Stromal cell of bone marrow (primary cell): ENCODE measurements at regions not wholly inside any gene's neighbourhood (a gene's known extent, or its start where the extent isn't known, plus 50 kb on each side); places are given as distances from the start of the nearest gene placed in this dataset.
A peak's percentile ranks its signal among the peaks of the same experiment; 100 is the strongest.

ENCODE experiments used
- DNase-seq: peaks from one replicate; pipeline ENCODE4 v3.0.0-alpha.2; 2012; ENCODE audit warnings: low read depth

GRCh38 chr6:125544819-125545218, 204.6 kb upstream of the HEY2 start:
- no peak for DNase-seq

GRCh38 chr6:125546841-125547251, 202.6 kb upstream of the HEY2 start:
- DNase-seq = peak; percentile 16

DNA sequence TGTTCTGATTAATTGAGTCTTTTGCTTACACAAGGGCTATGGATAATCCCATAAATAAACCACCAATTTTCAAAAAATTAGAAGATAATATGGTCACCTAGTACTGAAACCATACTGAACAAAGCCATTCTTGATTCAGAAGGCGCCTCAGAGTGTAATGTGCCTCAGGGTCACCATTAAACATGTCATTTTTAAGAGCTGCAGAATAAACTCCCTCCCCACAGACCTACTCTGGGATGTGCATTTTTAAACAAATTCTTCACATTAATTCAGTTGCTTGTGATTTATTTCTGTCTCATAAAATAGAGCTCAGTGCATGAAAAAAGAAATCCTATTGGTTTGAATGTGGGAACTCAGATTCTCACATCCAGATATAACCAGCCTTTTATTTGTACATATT, 202.1 kb upstream of the HEY2 start:
- no peak for DNase-seq

DNA sequence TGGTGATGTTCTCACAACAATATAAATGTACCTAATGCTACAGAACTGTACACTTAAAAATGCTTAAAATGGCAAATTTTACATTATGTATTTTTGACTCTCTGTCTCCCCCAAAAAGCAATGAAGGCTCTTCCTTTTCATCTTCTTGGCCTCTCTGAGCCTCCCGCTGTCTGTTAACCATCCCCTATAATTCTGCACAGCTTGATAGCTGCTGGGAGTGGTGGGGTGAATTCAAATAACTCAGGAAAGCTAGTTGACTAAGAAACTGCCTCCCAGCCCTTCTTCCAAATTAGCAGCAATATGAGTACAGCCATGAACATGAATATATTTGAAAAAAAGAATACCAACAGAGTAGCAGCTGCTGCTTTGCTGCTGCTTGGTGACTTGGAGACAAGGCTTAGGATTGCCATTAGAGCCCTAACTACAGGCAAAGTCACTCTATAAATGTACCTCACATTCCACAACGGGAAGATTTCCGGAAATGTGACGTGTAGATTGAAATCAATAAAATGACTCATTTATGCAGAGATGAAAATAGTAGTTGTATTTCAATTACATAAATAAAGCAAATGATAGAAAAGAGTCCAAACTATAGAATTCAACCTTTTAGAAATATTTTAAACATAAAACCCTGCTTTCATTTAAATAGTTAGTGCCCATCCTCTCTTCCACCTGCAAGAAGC, 200.1 kb upstream of the HEY2 start:
- DNase-seq = no peak

DNA sequence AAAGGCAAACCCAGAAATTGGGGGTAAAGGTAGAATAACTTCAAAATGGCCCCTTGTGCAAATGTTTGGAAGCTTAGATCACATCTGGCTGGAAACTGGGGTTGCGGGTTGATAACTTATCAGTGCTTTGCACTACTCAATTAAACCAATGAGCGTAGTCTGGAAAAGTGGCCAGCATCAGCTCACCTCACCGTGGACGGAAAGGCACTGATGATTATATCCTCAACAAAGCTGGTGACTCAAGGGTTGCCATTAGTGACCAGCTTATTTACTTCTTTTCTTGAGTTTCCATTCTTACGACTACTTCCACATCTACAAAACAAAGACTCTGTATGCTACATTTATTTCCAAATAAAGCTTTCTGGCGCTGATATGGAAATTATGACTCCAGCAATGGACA, 198.5 kb upstream of the HEY2 start:
- DNase-seq = no peak

- no peak for DNase-seq
These were observed 196.6 kb upstream of the HEY2 start for GRCh38 chr6:125552819-125553218.

GRCh38 chr6:125554456-125554855, 195.0 kb upstream of the HEY2 start:
- DNase-seq = no peak

DNA sequence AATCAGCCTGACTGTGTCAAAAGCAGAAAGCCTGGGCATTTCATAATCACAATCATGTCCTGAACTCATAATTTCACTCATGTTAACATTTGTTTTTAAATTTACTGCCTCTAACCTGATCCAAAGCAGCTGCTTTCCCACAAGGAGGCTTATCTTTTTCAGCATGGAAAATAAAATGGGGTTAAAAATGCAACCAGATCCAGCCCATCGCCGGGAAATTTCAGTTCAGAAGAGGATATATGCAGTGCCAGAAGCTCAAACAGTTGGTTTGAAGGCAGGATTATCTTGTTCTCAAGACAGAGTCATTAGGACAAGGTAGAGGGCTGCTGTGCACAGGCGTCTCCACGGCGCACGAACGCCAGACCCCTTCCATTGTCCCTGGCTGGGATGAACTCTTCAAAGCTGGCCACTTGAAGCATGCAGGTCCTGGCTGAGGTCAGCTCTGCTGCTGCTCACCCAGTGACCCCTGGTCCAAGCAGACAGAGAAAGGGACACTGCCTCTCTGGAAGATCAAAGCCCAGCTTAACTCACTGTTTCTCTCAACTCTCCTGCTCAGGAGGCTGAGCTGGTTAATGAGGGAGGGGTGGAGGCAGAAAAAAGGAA, 191.1 kb upstream of the HEY2 start:
- DNase-seq = no peak

DNA sequence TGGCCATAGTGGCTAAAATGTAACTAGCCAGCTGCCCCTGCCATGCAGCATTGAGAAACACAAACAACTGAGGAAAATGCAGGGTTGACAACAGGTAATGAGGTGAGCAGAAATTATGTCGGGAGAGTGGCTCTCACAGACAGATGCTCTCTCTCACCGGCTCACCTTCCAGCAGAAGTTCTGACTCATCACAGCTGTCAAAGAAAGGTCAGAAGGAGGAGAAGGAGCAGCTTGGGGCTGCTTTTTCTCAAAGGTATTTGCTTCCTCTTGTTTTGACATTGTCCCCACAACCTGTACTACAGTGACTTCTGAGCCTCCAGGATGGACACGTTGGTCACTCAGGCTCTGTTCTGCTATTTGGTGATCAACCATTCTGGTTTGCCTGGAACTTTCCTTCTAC, 190.5 kb upstream of the HEY2 start:
- no peak for DNase-seq

- DNase-seq = no peak
These were observed 187.3 kb upstream of the HEY2 start for GRCh38 chr6:125562156-125562555.

GRCh38 chr6:125564941-125565340, 184.5 kb upstream of the HEY2 start:
- DNase-seq = no peak

- DNase-seq = no peak
These were observed 182.0 kb upstream of the HEY2 start for GRCh38 chr6:125567407-125567806.

- DNase-seq = no peak
These were observed 180.8 kb upstream of the HEY2 start for GRCh38 chr6:125568609-125569008.

- DNase-seq = no peak
These were observed 178.9 kb upstream of the HEY2 start for GRCh38 chr6:125570526-125570925.

- DNase-seq = no peak
These were observed 178.2 kb upstream of the HEY2 start for GRCh38 chr6:125571207-125571755.

GRCh38 chr6:125574604-125575003, 174.8 kb upstream of the HEY2 start:
- no peak for DNase-seq

GRCh38 chr6:125577124-125577662, 172.2 kb upstream of the HEY2 start:
- DNase-seq = no peak

GRCh38 chr6:125584468-125584939, 164.9 kb upstream of the HEY2 start:
- no peak for DNase-seq

GRCh38 chr6:125585470-125585869, 164.0 kb upstream of the HEY2 start:
- no peak for DNase-seq

DNA sequence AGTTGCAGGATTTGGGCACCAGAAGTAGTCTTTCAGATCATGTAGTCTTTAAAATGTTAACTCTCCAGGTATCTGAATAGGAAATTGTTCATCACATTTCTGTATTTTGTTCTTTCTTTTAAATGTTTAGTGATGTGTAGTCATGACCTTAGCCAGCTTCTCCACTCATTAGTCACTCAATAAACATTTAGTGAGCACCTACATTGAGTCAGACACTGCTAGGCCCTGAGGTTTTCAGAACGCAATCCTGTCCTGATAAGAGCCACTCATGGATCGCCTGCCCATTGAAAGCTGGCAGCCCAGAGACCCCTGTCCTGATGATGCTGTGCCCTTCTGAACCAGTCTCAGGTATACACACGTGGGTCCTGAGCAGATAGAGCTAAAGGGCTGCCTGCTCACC, 163.4 kb upstream of the HEY2 start:
- no peak for DNase-seq

- DNase-seq = no peak
These were observed 162.8 kb upstream of the HEY2 start for GRCh38 chr6:125586605-125587004.

GRCh38 chr6:125587666-125588632, 161.5 kb upstream of the HEY2 start:
- no peak for DNase-seq
